OCI-LY1 (cell line): ENCODE measurements at regions not wholly inside any gene's neighbourhood (a gene's known extent, or its start where the extent isn't known, plus 50 kb on each side); places are given as distances from the start of the nearest gene placed in this dataset.

Source experiments
- EZH2 ChIP-seq: fragments of 200-600 bp; sonication (generic), shearing (Covaris generic); IDR thresholded peaks from 2 replicates; pipeline ENCODE4 v1.8.0; 2017; ENCODE audit warnings: borderline replicate concordance, mixed run types, mild to moderate bottlenecking, antibody characterized with exemption, low read length, moderate library complexity, mixed read lengths
- TF ChIP-seq, protein P1 (sequence below): fragments of 200-600 bp; sonication (generic), shearing (Covaris generic); IDR thresholded peaks from 2 replicates; pipeline ENCODE4 v1.5.1; 2017; ENCODE audit warnings: mild to moderate bottlenecking, antibody characterized with exemption, low read length, moderate library complexity, mixed read lengths

DNA sequence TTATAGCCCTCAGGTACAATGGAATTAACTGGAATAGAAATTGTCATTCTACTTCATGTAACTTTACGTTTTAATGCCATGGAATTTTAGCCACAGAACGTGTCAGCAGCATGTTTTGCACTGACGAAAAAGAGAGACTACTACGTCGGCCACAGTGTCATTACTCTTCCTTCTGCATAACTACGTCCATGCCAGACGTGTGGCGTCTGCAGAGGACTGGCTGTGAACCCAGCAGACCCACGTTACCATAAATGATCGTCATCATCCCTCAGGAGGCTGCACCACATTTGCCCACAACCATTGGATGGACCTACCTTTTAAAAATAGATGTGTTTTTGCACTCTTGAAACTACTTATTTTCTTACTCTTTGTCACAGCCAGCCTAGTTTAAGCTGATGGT lies 63.8 kb upstream of the ATG10 start:
- TF ChIP-seq, protein P1, sequence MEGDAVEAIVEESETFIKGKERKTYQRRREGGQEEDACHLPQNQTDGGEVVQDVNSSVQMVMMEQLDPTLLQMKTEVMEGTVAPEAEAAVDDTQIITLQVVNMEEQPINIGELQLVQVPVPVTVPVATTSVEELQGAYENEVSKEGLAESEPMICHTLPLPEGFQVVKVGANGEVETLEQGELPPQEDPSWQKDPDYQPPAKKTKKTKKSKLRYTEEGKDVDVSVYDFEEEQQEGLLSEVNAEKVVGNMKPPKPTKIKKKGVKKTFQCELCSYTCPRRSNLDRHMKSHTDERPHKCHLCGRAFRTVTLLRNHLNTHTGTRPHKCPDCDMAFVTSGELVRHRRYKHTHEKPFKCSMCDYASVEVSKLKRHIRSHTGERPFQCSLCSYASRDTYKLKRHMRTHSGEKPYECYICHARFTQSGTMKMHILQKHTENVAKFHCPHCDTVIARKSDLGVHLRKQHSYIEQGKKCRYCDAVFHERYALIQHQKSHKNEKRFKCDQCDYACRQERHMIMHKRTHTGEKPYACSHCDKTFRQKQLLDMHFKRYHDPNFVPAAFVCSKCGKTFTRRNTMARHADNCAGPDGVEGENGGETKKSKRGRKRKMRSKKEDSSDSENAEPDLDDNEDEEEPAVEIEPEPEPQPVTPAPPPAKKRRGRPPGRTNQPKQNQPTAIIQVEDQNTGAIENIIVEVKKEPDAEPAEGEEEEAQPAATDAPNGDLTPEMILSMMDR, result no peak
- TF ChIP-seq EZH2, result no peak
